ENCODE measurements at regions not wholly inside any gene's neighbourhood (a gene's known extent, or its start where the extent isn't known, plus 50 kb on each side); places are given as distances from the start of the nearest gene placed in this dataset.

DNA sequence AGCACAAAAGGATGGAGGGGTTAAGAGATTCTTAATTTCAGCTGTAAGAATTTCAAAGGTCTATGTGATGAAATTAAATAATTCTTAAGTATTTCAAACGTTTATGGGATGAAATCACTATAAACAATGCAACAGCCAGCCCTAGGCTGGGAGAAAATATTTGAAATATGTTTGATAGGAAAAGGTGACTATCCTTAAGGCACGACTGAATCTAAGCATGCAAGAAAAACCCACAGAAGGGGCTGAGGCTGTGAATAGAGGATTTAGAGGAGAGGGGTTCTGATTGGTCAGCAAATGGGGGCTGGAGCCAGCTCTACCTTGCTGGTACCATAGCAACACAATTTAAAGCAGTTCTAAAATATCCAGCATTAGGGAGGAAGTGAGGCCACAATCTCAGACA is 220.8 kb upstream of the ATP10A start:
- no peaks in the 10 kb centered on the region for H3K27me3 ChIP-seq (ENCODE audit: control insufficient read depth in 3 of 3, insufficient read depth in 3 of 3, low read length in 2 of 3)
- H3K9ac ChIP-seq (ENCODE audit: insufficient read depth in 1 of 2, low read length in 2 of 2) = no peak overlapping the region
- H3K36me3 ChIP-seq (ENCODE audit: control insufficient read depth in 4 of 4, insufficient read depth in 4 of 4, low read length in 4 of 4) = no peaks in the 10 kb centered on the region
- no peaks in the 10 kb centered on the region for H3K9me3 ChIP-seq (ENCODE audit: control insufficient read depth in 4 of 4, insufficient read depth in 3 of 4, low read length in 3 of 4)
- DNase-seq (no peak), ATAC-seq (ENCODE audit: insufficient read depth, low FRiP score) (no peak)
- no peak overlapping the region for H3K27ac ChIP-seq (ENCODE audit: low read depth in 1 of 2, low read length in 1 of 2)
- H3K4me3 ChIP-seq = no peak overlapping the region
- TF ChIP-seq, protein P1, sequence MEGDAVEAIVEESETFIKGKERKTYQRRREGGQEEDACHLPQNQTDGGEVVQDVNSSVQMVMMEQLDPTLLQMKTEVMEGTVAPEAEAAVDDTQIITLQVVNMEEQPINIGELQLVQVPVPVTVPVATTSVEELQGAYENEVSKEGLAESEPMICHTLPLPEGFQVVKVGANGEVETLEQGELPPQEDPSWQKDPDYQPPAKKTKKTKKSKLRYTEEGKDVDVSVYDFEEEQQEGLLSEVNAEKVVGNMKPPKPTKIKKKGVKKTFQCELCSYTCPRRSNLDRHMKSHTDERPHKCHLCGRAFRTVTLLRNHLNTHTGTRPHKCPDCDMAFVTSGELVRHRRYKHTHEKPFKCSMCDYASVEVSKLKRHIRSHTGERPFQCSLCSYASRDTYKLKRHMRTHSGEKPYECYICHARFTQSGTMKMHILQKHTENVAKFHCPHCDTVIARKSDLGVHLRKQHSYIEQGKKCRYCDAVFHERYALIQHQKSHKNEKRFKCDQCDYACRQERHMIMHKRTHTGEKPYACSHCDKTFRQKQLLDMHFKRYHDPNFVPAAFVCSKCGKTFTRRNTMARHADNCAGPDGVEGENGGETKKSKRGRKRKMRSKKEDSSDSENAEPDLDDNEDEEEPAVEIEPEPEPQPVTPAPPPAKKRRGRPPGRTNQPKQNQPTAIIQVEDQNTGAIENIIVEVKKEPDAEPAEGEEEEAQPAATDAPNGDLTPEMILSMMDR (IDR thresholded peaks at IDR 0.05; ENCODE audit: control extremely low read depth, extremely low read depth) = no peak
- WGBS, 2 donors = 50 to 62% methylated on average over 2 of the region's 2 CpGs
- peaks cover 0 to 11% (median 0%) of the 10 kb centered on the region in 5 donors for H3K4me1 ChIP-seq (ENCODE audit: control insufficient read depth in 5 of 5, insufficient read depth in 5 of 5, low read length in 5 of 5)

DNA sequence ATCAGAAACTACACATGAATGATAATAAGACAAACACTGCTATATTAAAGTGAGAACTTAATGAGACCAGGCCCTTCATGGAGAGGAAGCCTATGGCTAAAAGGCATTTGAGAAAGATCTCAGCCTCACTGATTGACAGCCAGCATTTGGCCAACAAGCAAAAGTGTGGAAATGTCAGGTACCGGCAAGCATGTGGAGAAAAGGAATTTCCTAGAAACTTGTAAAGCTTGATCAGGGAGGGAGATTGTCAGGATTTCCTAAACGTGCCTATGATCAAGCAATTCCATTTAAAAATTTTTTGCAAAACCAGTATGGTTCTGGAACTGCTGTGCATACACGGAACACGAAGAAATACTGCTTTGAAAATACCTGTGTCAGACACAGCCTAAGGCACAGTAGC is 220.3 kb upstream of the ATP10A start:
- 77 to 78% methylated on average over 4 of the region's 4 CpGs for WGBS, 2 donors
- Histone ChIP-seq H3K27ac (ENCODE audit: low read depth in 1 of 2, low read length in 1 of 2) (no peak overlapping the region), H3K27me3 (ENCODE audit: control insufficient read depth in 3 of 3, insufficient read depth in 3 of 3, low read length in 2 of 3) (no peaks in the 10 kb centered on the region), H3K36me3 (ENCODE audit: control insufficient read depth in 4 of 4, insufficient read depth in 4 of 4, low read length in 4 of 4) (no peaks in the 10 kb centered on the region), H3K9me3 (ENCODE audit: control insufficient read depth in 4 of 4, insufficient read depth in 3 of 4, low read length in 3 of 4) (no peaks in the 10 kb centered on the region), H3K9ac (ENCODE audit: insufficient read depth in 1 of 2, low read length in 2 of 2) (peak overlapping the region in 1 of 2 donors; percentile 44), H3K4me3 (no peak overlapping the region), H3K4me1 (ENCODE audit: control insufficient read depth in 5 of 5, insufficient read depth in 5 of 5, low read length in 5 of 5) (peaks cover 0 to 11% (median 0%) of the 10 kb centered on the region in 5 donors)
- DNase-seq = peak in 1 of 3 donors; percentile 42
- no peak for ATAC-seq (ENCODE audit: insufficient read depth, low FRiP score)
- TF ChIP-seq, protein P1 (IDR thresholded peaks at IDR 0.05; ENCODE audit: control extremely low read depth, extremely low read depth) = no peak

DNA sequence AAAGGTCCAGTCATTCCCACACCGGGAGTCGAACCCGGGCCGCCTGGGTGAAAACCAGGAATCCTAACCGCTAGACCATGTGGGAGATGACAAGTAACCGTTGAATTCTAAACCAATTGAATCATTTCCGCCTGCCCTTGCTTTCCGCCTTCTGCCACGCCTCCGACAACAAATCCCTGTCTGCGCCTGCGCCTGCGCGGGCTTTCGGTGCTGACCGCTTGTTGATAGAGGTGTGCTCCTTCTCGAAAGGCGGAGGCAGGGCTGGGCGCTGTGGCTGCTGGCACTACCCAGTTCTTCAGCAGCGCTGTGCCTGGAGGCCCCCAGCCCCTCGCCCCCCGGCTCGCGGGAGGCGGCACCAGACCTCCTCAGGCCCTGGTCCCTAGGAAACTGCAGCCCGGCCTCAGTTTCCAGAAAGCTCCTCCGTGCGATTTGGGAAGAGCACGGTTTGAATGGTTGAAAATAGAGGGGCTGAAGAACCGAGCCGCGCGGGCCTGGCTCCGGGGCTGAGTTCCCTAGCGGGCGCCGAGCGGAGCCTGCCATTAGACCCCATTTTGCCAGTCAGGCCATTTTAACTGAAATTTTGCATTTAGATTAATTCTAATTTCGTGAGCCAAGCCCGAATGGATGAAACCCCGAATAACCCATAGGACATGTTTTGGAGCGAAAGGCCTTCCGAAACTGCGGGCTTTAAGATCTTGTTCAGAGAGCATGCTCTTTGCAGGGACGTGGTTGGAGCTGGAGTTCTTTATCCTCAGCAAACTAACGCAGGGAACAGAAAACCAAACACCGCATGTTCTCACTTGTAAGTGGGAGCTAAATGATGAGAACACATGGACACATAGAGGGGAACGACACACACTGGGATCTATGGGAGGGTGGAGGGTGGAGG is 219.3 kb upstream of the ATP10A start:
- peak; percentile 98 to 99 (median 99) for DNase-seq
- TF ChIP-seq, protein P1 (IDR thresholded peaks at IDR 0.05; ENCODE audit: control extremely low read depth, extremely low read depth) = no peak
- peak; percentile 96 for ATAC-seq (ENCODE audit: insufficient read depth, low FRiP score)
- no peaks in the 10 kb centered on the region for H3K27me3 ChIP-seq (ENCODE audit: control insufficient read depth in 3 of 3, insufficient read depth in 3 of 3, low read length in 2 of 3)
- 0 to 1% methylated on average over 48 of the region's 48 CpGs for WGBS, 2 donors
- H3K4me3 ChIP-seq = peak overlapping the region; percentile 70
- H3K9me3 ChIP-seq (ENCODE audit: control insufficient read depth in 4 of 4, insufficient read depth in 3 of 4, low read length in 3 of 4) = no peaks in the 10 kb centered on the region
- peak overlapping the region; percentile 90 to 94 for H3K27ac ChIP-seq (ENCODE audit: low read depth in 1 of 2, low read length in 1 of 2)
- peaks cover 0 to 11% (median 0%) of the 10 kb centered on the region in 5 donors for H3K4me1 ChIP-seq (ENCODE audit: control insufficient read depth in 5 of 5, insufficient read depth in 5 of 5, low read length in 5 of 5)
- peak overlapping the region; percentile 76 to 95 for H3K9ac ChIP-seq (ENCODE audit: insufficient read depth in 1 of 2, low read length in 2 of 2)
- H3K36me3 ChIP-seq (ENCODE audit: control insufficient read depth in 4 of 4, insufficient read depth in 4 of 4, low read length in 4 of 4) = no peaks in the 10 kb centered on the region

Data from lung (tissue), 11 donors.